B cell (primary cell): ENCODE measurements at regions not wholly inside any gene's neighbourhood (a gene's known extent, or its start where the extent isn't known, plus 50 kb on each side); places are given as distances from the start of the nearest gene placed in this dataset.

ENCODE experiments used
- ATAC-seq: fragments of 200-7000 bp; cut with Tn5 transposase; one replicate; pipeline ENCODE4 v1.10.0; 2021; ENCODE audit warnings: low read depth, mild to moderate bottlenecking, moderate number of reproducible peaks, moderate library complexity
- CTCF ChIA-PET: fragments of 350-600 bp; sonication (Branson Sonifier 250); formaldehyde crosslinking; loops from one replicate; lab custom pipeline; 2021; ENCODE audit warnings: antibody characterized with exemption, inconsistent platforms; lab: Charles Lee
- POLR2A ChIA-PET: fragments of 350-600 bp; sonication (Branson Sonifier 250); formaldehyde crosslinking; loops from one replicate; lab custom pipeline; 2021; ENCODE audit warnings: antibody characterized with exemption; lab: Charles Lee
- DNase-seq: peaks from one replicate; pipeline ENCODE4 v3.0.0; 2013
- H2AFZ ChIP-seq: 2 replicates; pipeline ENCODE4 v1.6.1; 2012; ENCODE audit warnings: mild to moderate bottlenecking, low read depth, low read length; ENCODE audit not compliant: insufficient read depth, poor library complexity, severe bottlenecking
- H3K27ac ChIP-seq, 2 donors: 1 replicate in 1 of 2; 2 replicates in 1 of 2; pipeline ENCODE4 v1.5.1; 2012 to 2013; ENCODE audit warnings: low read length in 2 of 2, mild to moderate bottlenecking in 2 of 2, moderate library complexity in 1 of 2
- H3K27me3 ChIP-seq, 4 experiments: fragments of 200-600 bp in 1 of 4; sonication (generic) in 1 of 4; replicated peaks in 1 of 4; 1 replicate in 2 of 4; 2 replicates in 2 of 4; pipeline versions ENCODE4 v1.6.1 to v1.7.0; 2013 to 2016; ENCODE audit warnings: low read length in 3 of 4, mild to moderate bottlenecking in 2 of 4, mixed read lengths in 1 of 4, moderate library complexity in 1 of 4; ENCODE audit not compliant: insufficient read depth in 4 of 4, control insufficient read depth in 3 of 4; ENCODE audit errors: control extremely low read depth in 1 of 4
- H3K36me3 ChIP-seq, 2 experiments: replicated peaks in 1 of 2; 1 replicate in 1 of 2; 2 replicates in 1 of 2; pipeline versions ENCODE4 v1.6.1 to v1.7.1; 2013; ENCODE audit warnings: low read length in 1 of 2; ENCODE audit not compliant: insufficient read depth in 2 of 2, control insufficient read depth in 1 of 2; ENCODE audit errors: control extremely low read depth in 1 of 2, extremely low read depth in 1 of 2
- H3K4me1 ChIP-seq, 2 donors: fragments of 200-600 bp in 1 of 2; sonication (generic) in 1 of 2; 1 replicate in 1 of 2; 2 replicates in 1 of 2; pipeline versions ENCODE4 v1.5.1 to v1.6.1; 2013 to 2017; ENCODE audit warnings: low read length in 2 of 2; ENCODE audit not compliant: control insufficient read depth in 2 of 2, insufficient read depth in 2 of 2
- H3K4me2 ChIP-seq: replicated peaks from 2 replicates; pipeline ENCODE3; 2012; ENCODE audit warnings: mild to moderate bottlenecking, low read depth, low read length; ENCODE audit not compliant: poor library complexity, severe bottlenecking
- H3K4me3 ChIP-seq, 5 experiments: fragments of 200-600 bp in 1 of 5; sonication (generic) in 1 of 5; 1 replicate in 3 of 5; 2 replicates in 2 of 5; pipeline versions ENCODE4 v1.5.1 to v1.7.0; 2011 to 2016; ENCODE audit warnings: low read length in 4 of 5, mild to moderate bottlenecking in 4 of 5, low read depth in 2 of 5, control low read depth in 1 of 5, moderate library complexity in 1 of 5; ENCODE audit not compliant: insufficient read depth in 1 of 5; ENCODE audit errors: control extremely low read depth in 1 of 5, extremely low read depth in 1 of 5
- H3K79me2 ChIP-seq: fragments of 200-600 bp; sonication (generic); one replicate; pipeline ENCODE4 v1.6.0; 2016; ENCODE audit warnings: low read length; ENCODE audit not compliant: control insufficient read depth, insufficient read depth
- H3K9ac ChIP-seq: fragments of 200-600 bp; sonication (generic); 2 replicates; pipeline ENCODE4 v1.6.1; 2017; ENCODE audit warnings: mild to moderate bottlenecking, low read length, moderate library complexity
- H3K9me3 ChIP-seq, 3 donors: one replicate each; pipeline versions ENCODE4 v1.6.1 to v1.7.1; 2013; ENCODE audit warnings: low read length in 2 of 3; ENCODE audit not compliant: control insufficient read depth in 2 of 3, insufficient read depth in 1 of 3; ENCODE audit errors: control extremely low read depth in 1 of 3
- H4K20me1 ChIP-seq: 2 replicates; pipeline ENCODE4 v1.6.0; 2012; ENCODE audit warnings: mild to moderate bottlenecking, low read length; ENCODE audit not compliant: insufficient read depth, control insufficient read depth, poor library complexity, severe bottlenecking
- H3K27ac Mint-ChIP-seq: one replicate; pipeline ENCODE4 v1.8.0; 2021; ENCODE audit warnings: mixed read lengths
- H3K27me3 Mint-ChIP-seq: one replicate; pipeline ENCODE4 v1.8.0; 2021; ENCODE audit warnings: mixed read lengths
- H3K4me1 Mint-ChIP-seq: one replicate; pipeline ENCODE4 v1.8.0; 2021; ENCODE audit warnings: mixed read lengths
- H3K4me3 Mint-ChIP-seq: one replicate; pipeline ENCODE4 v1.8.0; 2021; ENCODE audit warnings: mixed read lengths
- H3K9me3 Mint-ChIP-seq: one replicate; pipeline ENCODE4 v1.8.0; 2022; ENCODE audit warnings: mixed read lengths; ENCODE audit not compliant: insufficient read depth
- CTCF ChIP-seq: fragments of 200-600 bp; IDR thresholded peaks from one replicate; pipeline ENCODE4 v1.8.0; 2022; ENCODE audit warnings: antibody characterized with exemption, mild to moderate bottlenecking
- EZH2 ChIP-seq: IDR thresholded peaks from 2 replicates; pipeline ENCODE4 v1.6.1; 2012; ENCODE audit warnings: borderline replicate concordance, low read depth, mild to moderate bottlenecking, moderate library complexity, low read length; ENCODE audit not compliant: insufficient read depth, poor library complexity, severe bottlenecking
- WGBS: methylation state at CpG from one replicate; pipeline ENCODE4 v1.1.5; 2013; ENCODE audit warnings: missing lambda C conversion rate; ENCODE audit not compliant: insufficient coverage; 5-methylcytosine and 5-hydroxymethylcytosine counted together
- intact Hi-C: fragments of 100-400 bp; cut with micrococcal nuclease; formaldehyde crosslinking; loops from one replicate; pipeline ENCODE4 v1.10.0; 2022

- ChIA-PET CTCF (no interaction called here), POLR2A (no interaction called here)
- intact Hi-C loops, result no loop called here
- no peak overlapping the region for H3K27ac ChIP-seq
- Mint-ChIP-seq H3K9me3 (peaks cover 2% of the 10 kb centered on the region), H3K4me1 (no peaks in the 10 kb centered on the region), H3K4me3 (no peak overlapping the region), H3K27me3 (peaks cover 37% of the 10 kb centered on the region), H3K27ac (no peak overlapping the region)
- DNase-seq (no peak), ATAC-seq (no peak)
- 89% methylated on average over 1 of the region's 4 CpGs for WGBS
- no peak overlapping the region for H2AFZ ChIP-seq
- H3K4me2 ChIP-seq, result no peak overlapping the region
- H3K27me3 ChIP-seq, result no peaks in the 10 kb centered on the region
- TF ChIP-seq EZH2 (no peak), CTCF (no peak)
- no peak overlapping the region for H3K4me3 ChIP-seq
- no peaks in the 10 kb centered on the region for H4K20me1 ChIP-seq
- H3K79me2 ChIP-seq, result no peaks in the 10 kb centered on the region
- no peak overlapping the region for H3K9ac ChIP-seq
- no peaks in the 10 kb centered on the region for H3K9me3 ChIP-seq
- no peaks in the 10 kb centered on the region for H3K4me1 ChIP-seq
- no peaks in the 10 kb centered on the region for H3K36me3 ChIP-seq
Measured at GRCh38 chr3:124292329-124292728, 300.4 kb upstream of the ROPN1 start.

- Histone ChIP-seq H3K79me2 (no peaks in the 10 kb centered on the region), H2AFZ (no peak overlapping the region), H3K4me2 (no peak overlapping the region), H3K27me3 (no peaks in the 10 kb centered on the region), H4K20me1 (no peaks in the 10 kb centered on the region), H3K4me3 (no peak overlapping the region), H3K9me3 (no peaks in the 10 kb centered on the region), H3K36me3 (no peaks in the 10 kb centered on the region), H3K9ac (no peak overlapping the region), H3K4me1 (no peaks in the 10 kb centered on the region), H3K27ac (no peak overlapping the region)
- intact Hi-C loops, result no loop called here
- ATAC-seq (no peak), DNase-seq (no peak)
- Mint-ChIP-seq H3K4me1 (peaks cover under 1% of the 10 kb centered on the region), H3K4me3 (no peak overlapping the region), H3K27ac (no peak overlapping the region), H3K27me3 (peaks cover 38% of the 10 kb centered on the region), H3K9me3 (peaks cover 2% of the 10 kb centered on the region)
- POLR2A ChIA-PET, result no interaction called here
- CTCF ChIA-PET, result no interaction called here
- TF ChIP-seq CTCF (no peak), EZH2 (no peak)
- WGBS, result no CpG with 5 or more reads among the region's 2 CpGs
Measured at GRCh38 chr3:124293584-124293983, 301.7 kb upstream of the ROPN1 start.
